ENCODE measurements at regions not wholly inside any gene's neighbourhood (a gene's known extent, or its start where the extent isn't known, plus 50 kb on each side); places are given as distances from the start of the nearest gene placed in this dataset.

DNA sequence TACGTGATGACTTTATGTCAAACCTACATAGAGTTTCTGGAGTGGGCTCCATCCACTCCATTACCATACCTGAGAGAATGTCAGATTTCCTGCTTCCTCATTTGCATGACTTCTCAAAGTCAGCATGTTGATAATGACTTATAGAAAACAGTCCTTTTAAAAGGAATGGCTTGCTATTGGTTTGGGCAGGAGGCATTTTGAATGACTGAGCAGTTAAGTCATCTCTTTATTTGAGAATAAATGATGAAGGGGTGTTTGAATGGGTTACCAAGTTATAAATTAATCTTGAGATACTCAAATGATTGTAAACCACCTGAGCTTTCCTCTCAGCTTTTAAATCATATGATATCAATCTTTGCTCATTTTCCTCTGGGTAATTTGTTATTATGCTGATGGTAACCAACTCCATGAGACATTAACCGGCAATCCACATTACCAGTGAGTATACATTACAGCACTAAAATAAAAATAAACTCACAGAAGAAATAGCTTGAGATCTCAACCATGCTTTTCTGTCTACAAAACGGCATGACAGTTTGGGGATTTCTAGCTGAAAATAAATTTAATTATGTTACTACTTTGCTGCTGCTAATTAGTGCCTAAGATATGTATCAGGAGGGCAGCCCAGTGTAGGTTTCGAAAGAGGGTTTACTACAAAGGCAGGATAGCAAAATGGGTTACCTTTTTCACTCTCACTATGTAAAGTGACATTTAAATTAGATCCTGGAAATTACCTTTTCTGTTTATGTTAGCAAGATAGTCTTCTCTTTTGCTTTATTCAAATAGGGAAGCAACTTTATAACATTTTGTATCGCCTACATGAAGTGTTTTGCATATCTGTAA is 78.8 kb downstream of the RPS12 start:
- no peaks in the 10 kb centered on the region for H3K36me3 ChIP-seq
- no peaks in the 10 kb centered on the region for H3K27me3 ChIP-seq (ENCODE audit: low read depth)
- DNase-seq (no peak), ATAC-seq (no peak)
- no peak overlapping the region for H3K4me3 ChIP-seq
- H3K9me3 ChIP-seq, result no peaks in the 10 kb centered on the region
- H3K4me1 ChIP-seq, result no peaks in the 10 kb centered on the region
- intact Hi-C loops (cut with DNase I), result no loop called here
- TF ChIP-seq, protein P1, sequence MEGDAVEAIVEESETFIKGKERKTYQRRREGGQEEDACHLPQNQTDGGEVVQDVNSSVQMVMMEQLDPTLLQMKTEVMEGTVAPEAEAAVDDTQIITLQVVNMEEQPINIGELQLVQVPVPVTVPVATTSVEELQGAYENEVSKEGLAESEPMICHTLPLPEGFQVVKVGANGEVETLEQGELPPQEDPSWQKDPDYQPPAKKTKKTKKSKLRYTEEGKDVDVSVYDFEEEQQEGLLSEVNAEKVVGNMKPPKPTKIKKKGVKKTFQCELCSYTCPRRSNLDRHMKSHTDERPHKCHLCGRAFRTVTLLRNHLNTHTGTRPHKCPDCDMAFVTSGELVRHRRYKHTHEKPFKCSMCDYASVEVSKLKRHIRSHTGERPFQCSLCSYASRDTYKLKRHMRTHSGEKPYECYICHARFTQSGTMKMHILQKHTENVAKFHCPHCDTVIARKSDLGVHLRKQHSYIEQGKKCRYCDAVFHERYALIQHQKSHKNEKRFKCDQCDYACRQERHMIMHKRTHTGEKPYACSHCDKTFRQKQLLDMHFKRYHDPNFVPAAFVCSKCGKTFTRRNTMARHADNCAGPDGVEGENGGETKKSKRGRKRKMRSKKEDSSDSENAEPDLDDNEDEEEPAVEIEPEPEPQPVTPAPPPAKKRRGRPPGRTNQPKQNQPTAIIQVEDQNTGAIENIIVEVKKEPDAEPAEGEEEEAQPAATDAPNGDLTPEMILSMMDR (IDR thresholded peaks at IDR 0.05), result no peak
- H3K27ac ChIP-seq, result no peak overlapping the region

DNA sequence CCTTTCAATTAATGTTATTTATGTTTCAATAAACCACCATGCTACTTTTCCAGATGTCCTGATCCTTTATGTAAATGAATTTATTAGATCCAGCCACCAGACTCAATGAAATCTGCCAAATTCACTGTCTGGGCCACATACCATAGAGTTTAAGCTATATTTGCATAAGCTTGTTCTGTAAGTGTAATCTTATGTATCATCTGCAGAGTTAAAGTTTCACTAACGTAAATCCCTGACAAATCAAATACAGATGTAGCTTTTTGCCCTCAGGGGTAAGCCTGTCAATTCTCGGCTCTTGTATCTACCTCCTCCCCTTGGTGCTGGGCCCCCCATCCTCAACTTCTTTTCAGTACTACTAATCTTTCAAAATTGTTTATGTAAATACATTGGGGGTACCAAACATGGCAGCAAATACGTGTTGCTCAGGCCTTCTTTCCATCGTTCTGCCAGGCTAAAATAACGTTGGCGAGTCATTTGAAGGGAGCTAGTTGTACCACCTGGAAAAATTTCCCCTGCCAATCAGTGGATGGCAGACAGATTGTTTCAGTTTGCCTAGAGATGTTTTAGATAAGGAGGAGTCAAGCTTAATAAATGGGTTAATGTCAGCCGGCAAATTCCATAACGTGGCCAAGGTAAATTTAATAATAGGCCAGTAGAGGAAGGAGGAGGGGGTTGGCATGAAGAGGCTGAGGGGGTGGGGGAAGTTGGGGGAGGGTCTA is 79.6 kb downstream of the RPS12 start:
- Histone ChIP-seq H3K27ac (no peak overlapping the region), H3K4me3 (no peak overlapping the region), H3K9me3 (no peaks in the 10 kb centered on the region), H3K27me3 (ENCODE audit: low read depth) (no peaks in the 10 kb centered on the region), H3K36me3 (no peaks in the 10 kb centered on the region), H3K4me1 (no peaks in the 10 kb centered on the region)
- ATAC-seq (no peak), DNase-seq (no peak)
- intact Hi-C loops (cut with DNase I), result no loop called here
- TF ChIP-seq, protein P1 (IDR thresholded peaks at IDR 0.05), result no peak

DNA sequence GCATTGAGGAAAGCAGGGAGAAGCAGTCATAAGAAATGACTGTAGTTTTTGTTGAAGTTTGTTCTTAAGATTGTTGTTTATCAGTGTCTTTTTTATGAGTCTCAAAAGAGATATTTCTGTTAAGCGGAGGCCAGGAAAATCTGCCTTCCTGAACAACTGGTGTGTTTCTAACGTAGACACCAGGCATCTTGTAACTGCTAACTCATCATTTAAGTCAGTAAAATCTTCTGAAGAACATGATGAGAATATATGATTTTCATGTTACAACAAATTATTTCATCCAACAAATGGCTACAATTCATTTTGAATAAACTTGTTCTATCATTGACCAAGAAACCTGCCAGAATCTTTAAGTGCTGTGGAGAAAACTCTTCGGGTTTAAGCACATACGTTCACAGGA is 84.0 kb downstream of the RPS12 start:
- Histone ChIP-seq H3K9me3 (no peaks in the 10 kb centered on the region), H3K27ac (no peak overlapping the region), H3K27me3 (ENCODE audit: low read depth) (no peaks in the 10 kb centered on the region), H3K36me3 (no peaks in the 10 kb centered on the region), H3K4me3 (no peak overlapping the region), H3K4me1 (no peaks in the 10 kb centered on the region)
- intact Hi-C loops (cut with DNase I), result no loop called here
- DNase-seq, result no peak
- no peak for ATAC-seq
- TF ChIP-seq, protein P1 (IDR thresholded peaks at IDR 0.05), result no peak

DNA sequence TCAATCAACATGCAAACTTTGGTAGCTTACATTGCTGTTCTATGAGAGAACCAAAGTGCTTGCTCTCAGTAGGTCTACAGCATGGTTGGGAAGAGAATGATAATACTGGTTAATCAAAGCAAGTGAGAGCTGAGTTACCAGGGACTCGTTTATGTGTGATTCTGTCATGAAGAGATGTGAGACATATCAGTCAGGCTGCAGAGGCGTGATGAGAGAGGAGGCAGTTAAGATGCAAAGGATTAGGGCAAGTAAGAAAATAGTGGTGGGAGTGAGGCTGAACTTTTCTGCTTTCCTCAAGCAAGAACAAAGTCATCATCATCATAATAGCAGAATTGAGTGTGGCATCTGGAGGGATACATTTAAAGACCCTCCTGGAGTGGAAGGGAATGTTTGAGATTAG is 86.5 kb downstream of the RPS12 start:
- Histone ChIP-seq H3K9me3 (no peaks in the 10 kb centered on the region), H3K4me1 (no peaks in the 10 kb centered on the region), H3K27me3 (ENCODE audit: low read depth) (no peaks in the 10 kb centered on the region), H3K36me3 (no peaks in the 10 kb centered on the region), H3K4me3 (no peak overlapping the region), H3K27ac (no peak overlapping the region)
- intact Hi-C loops (cut with DNase I), result no loop called here
- TF ChIP-seq, protein P1 (IDR thresholded peaks at IDR 0.05), result no peak
- ATAC-seq (no peak), DNase-seq (no peak)

DNA sequence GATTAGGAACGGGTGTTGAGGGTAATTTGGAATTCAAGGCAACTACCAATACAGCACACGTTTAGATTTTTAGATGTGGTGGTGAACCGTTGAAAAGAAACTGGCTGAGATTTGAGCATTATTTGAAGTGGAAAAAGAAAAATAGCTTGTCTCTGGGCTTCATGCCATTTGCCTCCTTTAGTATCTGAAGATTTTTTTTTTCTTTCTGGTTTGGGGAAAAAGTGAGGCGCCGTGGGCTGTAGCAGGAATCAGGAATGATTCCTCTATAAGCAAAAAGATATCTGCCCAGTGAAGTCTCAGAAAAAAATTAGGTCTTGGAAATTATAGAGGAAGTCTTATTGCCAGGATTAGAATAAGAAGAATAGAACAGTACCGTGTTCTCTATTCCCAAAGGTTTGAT is 88.5 kb downstream of the RPS12 start:
- H3K27me3 ChIP-seq (ENCODE audit: low read depth), result no peaks in the 10 kb centered on the region
- H3K4me1 ChIP-seq, result no peaks in the 10 kb centered on the region
- no peak overlapping the region for H3K4me3 ChIP-seq
- DNase-seq, result no peak
- no peak for ATAC-seq
- H3K36me3 ChIP-seq, result no peaks in the 10 kb centered on the region
- no peak overlapping the region for H3K27ac ChIP-seq
- TF ChIP-seq, protein P1 (IDR thresholded peaks at IDR 0.05), result no peak
- intact Hi-C loops (cut with DNase I), result no loop called here
- H3K9me3 ChIP-seq, result no peaks in the 10 kb centered on the region

All from lower lobe of right lung (tissue), 2 donors.